GM12892 (cell line): ENCODE measurements at regions not wholly inside any gene's neighbourhood (a gene's known extent, or its start where the extent isn't known, plus 50 kb on each side); places are given as distances from the start of the nearest gene placed in this dataset.
"Not testable (repeated sequence)": the region's sequence is repeated elsewhere in the genome, so short reads cannot be mapped to it uniquely, and the experiment has no call there.

Experiments used
- DNase-seq: peaks from one replicate; pipeline ENCODE4 v3.0.0; 2011; ENCODE audit not compliant: insufficient read length
- FAIRE-seq: peaks from 2 replicates; lab custom pipeline; 2011; peaks lifted over from hg19 to GRCh38; lab: Jason Lieb, UNC
- POLR2A ChIP-seq: IDR thresholded peaks from 2 replicates; pipeline ENCODE4 v1.6.1; 2011; ENCODE audit warnings: low read depth, low read length, control low read depth
- POLR2AphosphoS5 ChIP-seq: IDR thresholded peaks from 2 replicates; pipeline ENCODE4 v1.6.1; 2011; ENCODE audit warnings: low read depth, low read length, control low read depth
- TAF1 ChIP-seq: IDR thresholded peaks from 2 replicates; pipeline ENCODE4 v1.6.1; 2011; ENCODE audit warnings: low read depth, mild to moderate bottlenecking, control low read depth, low read length, borderline replicate concordance

- TF ChIP-seq TAF1: no peak
- TF ChIP-seq POLR2AphosphoS5: peak; percentile 79
- TF ChIP-seq POLR2A: peak; percentile 36; the same call in 1 of the 2 replicates
- FAIRE-seq (peak; percentile 97), DNase-seq (no peak)
These were observed 133.9 kb downstream of the AKAP11 start for GRCh38 chr13:42405665-42406390.

DNA sequence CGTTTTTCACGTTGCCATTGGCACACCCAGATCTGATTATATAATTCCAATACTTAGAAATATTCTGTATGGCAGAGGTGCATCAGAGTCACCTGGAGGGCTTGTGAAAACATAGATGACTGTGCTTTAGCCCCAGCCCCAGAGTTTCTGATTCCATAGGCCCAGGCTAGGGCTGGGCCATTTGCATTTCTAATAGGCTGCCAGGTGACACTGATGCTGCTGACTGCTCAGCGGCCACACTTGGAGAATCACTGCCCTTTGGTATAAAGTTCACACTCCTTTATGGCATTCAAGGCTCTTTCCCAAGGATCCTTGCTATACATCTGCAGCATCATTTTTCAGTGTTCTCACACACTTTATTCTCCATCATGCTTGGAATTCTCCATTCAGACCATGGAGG lies 137.1 kb downstream of the AKAP11 start:
- FAIRE-seq (peak; percentile 76), DNase-seq (no peak)
- TF ChIP-seq POLR2AphosphoS5 (no peak), TAF1 (no peak), POLR2A (no peak)

- TF ChIP-seq TAF1: no peak
- no peak for TF ChIP-seq POLR2A
- no peak for TF ChIP-seq POLR2AphosphoS5
- DNase-seq: no peak
These were observed 137.6 kb downstream of the AKAP11 start for GRCh38 chr13:42409551-42409950.

GRCh38 chr13:42412812-42413483 lies 141.0 kb downstream of the AKAP11 start:
- TF ChIP-seq POLR2A (no peak), POLR2AphosphoS5 (no peak), TAF1 (no peak)
- FAIRE-seq (peak; percentile 92), DNase-seq (no peak)

More at GRCh38 chr13:42409551-42409950, 137.6 kb downstream of the AKAP11 start:
- no peak for FAIRE-seq

DNA sequence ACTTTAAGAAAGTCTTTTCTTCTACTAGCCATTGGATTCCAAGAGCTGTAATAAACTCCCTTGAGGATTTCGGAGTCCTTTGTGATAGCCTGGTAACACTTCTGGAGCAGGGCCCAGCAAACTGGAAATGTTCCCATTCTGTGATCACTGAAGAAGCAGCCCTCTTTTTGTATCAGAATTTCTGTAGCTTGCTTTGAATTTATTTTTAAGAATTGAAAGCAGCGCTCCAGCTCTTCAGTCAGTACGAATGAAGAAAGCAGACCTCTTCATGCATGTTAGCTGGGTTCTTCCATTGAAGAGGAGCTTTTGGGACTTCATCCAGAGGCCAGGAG lies 141.5 kb downstream of the AKAP11 start:
- FAIRE-seq (no peak), DNase-seq (no peak)
- TF ChIP-seq TAF1 (no peak), POLR2A (no peak), POLR2AphosphoS5 (no peak)

DNA sequence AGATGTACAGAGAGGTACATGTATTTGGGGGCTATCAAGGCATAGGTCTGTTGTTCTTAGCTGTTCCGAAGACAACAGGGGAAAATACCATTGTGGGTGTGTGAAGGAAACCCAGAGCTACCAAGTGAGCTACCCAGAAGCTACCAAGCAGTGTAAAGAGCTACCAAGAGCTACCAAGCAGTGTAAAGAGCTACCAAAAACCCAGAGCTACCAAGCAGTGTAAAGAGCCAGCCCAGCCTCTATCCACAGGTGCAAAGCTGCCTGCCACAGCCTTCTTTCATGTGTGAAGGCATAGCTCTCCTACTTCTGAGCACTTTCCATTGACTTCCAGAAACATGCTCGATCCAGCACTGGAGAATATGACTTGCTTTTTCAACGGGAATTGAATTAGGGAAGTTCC lies 145.7 kb downstream of the AKAP11 start:
- peak; percentile 94 for FAIRE-seq

GRCh38 chr13:42418184-42418583 lies 146.2 kb downstream of the AKAP11 start:
- TF ChIP-seq POLR2A (no peak), POLR2AphosphoS5 (no peak), TAF1 (no peak)
- FAIRE-seq: peak; percentile 38
- no peak for DNase-seq

More for the DNA sequence above, 145.7 kb downstream of the AKAP11 start:
- TF ChIP-seq POLR2AphosphoS5 (no peak), POLR2A (no peak), TAF1 (no peak)
- DNase-seq: no peak

DNA sequence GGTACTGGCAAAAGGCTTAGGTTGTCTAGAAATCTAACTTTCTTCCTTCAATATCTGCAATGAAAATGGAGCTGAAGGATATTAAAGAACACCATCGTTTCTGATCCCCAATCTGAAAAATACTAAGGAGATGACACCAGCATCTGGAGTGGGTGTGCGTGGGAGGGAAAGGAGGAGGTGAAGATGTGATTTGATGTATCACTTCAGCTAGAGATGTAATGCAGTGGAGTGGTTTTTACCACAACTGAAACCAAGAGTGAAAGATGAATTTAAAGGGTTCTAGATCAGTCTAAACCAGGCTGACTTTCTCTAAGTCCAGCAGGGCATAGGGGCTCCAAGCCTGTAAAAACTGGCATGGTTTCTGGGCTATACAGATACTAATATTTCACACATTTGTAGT lies 148.4 kb downstream of the AKAP11 start:
- DNase-seq (peak; percentile 13), FAIRE-seq (peak; percentile 76)
- TF ChIP-seq POLR2AphosphoS5: no peak
- TF ChIP-seq TAF1: no peak
- TF ChIP-seq POLR2A: no peak

DNA sequence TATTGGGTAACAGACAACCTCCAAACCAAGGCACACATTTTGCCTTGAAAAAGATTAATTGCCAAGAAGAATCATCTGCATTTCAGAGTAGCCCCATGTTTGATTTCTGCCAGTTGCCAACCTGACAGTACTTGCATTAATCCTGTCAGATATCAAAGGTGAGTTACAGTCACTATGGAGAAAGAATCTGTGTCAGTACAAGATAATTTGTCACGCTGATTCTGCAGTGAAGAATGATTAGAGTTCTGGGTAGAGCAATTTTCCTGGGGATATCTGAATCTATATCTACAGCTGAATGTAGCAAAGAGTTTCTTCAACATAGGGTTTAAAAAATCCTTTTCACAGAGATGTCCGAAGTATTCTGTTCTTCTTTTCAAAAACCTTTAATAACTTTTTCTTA lies 150.7 kb downstream of the AKAP11 start:
- TF ChIP-seq POLR2AphosphoS5 (no peak), POLR2A (no peak)
- DNase-seq: no peak
- no peak for FAIRE-seq

DNA sequence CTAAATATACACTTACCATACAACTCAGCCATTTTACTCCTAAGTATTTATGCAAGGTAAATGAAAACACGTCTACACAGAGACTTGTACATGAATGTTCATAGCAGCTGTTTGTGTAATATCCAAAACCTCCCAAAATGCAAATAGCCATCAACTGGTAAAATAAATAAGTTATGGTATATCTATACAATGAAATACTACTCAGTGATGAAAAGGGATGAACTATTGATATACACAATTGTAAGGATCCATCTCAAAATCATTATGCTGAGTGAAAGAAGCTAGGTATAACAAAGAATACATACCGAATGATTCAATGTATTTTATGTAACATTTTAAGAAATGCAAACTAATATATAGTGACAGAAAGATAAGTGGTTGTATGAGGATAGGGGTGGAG lies 149.8 kb upstream of the TNFSF11 start:
- no peak for TF ChIP-seq POLR2AphosphoS5
- TF ChIP-seq POLR2A: no peak
- TF ChIP-seq TAF1: no peak
- FAIRE-seq (no peak), DNase-seq (no peak)

DNA sequence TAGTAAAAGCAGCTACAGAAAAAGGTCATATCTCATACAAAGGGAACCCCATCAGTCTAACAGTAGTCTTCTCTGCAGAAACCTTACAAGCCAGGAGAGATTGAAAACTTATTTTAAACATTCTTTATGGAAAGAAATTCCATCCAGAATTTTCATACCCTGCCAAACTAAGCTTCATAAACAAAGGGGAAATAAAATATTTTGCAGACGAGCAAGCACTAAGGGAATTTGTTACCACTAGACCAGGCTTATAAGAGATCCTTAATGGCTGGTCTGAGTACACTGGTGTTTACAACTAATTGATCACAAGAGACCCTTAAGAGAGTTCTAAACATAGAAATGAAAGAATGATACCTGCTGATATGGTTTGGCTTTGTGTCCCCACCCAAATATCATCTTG lies 128.6 kb upstream of the TNFSF11 start:
- DNase-seq (no peak), FAIRE-seq (no peak)
- TF ChIP-seq POLR2A (no peak), POLR2AphosphoS5 (no peak), TAF1 (no peak)

GRCh38 chr13:42446597-42446996 lies 127.4 kb upstream of the TNFSF11 start:
- not testable (repeated sequence) for FAIRE-seq, DNase-seq
